WERI-Rb-1 (cell line): ENCODE measurements at regions not wholly inside any gene's neighbourhood (a gene's known extent, or its start where the extent isn't known, plus 50 kb on each side); places are given as distances from the start of the nearest gene placed in this dataset.
"Not testable (repeated sequence)": the region's sequence is repeated elsewhere in the genome, so short reads cannot be mapped to it uniquely, and the experiment has no call there.

ENCODE experiments used
- DNase-seq: peaks from one replicate; pipeline ENCODE4 v3.0.0-alpha.2; 2020
- H3K27ac ChIP-seq: fragments of 250-450 bp; sonication (Bioruptor Pico); 2 replicates; pipeline ENCODE4 v1.5.1; 2020; ENCODE audit warnings: mild to moderate bottlenecking, moderate library complexity
- H3K27me3 ChIP-seq: fragments of 250-450 bp; sonication (Bioruptor Pico); 2 replicates; pipeline ENCODE4 v1.5.1; 2021; ENCODE audit warnings: mild to moderate bottlenecking, low read depth, moderate library complexity; ENCODE audit not compliant: insufficient read depth, severe bottlenecking
- H3K36me3 ChIP-seq: fragments of 250-450 bp; sonication (Bioruptor Pico); 2 replicates; pipeline ENCODE4 v1.5.1; 2020; ENCODE audit warnings: mild to moderate bottlenecking, moderate library complexity
- H3K4me3 ChIP-seq: 2 replicates; pipeline ENCODE4 v1.5.1; 2011; ENCODE audit warnings: low read depth, mild to moderate bottlenecking, control low read depth, low read length
- H3K9me3 ChIP-seq: fragments of 250-450 bp; sonication (Bioruptor Pico); 2 replicates; pipeline ENCODE4 v1.5.1; 2021; ENCODE audit warnings: mild to moderate bottlenecking, moderate library complexity; ENCODE audit not compliant: severe bottlenecking
- TF ChIP-seq, protein P1 (sequence below): IDR thresholded peaks from 2 replicates; pipeline ENCODE4 v1.5.1; 2011; ENCODE audit warnings: low read depth, mild to moderate bottlenecking, control low read depth, inconsistent platforms, low read length

DNA sequence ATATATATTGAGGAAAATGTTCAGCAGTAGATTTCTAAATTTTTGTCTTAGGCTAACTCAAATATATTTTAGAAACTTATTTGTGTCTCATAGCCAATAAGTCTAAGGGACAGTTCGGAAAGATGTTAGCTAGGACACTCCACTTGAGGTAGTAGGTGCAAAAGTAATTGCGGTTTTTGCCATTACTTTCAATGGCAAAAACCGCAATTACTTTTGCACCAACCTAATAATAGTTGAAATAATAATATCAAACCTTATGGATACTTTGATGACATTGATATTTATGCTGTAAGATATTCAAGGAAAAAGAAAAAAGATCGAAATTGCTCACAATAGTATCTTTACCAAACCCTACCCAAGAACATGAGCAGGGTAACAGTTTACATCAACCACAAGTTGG lies 555.5 kb upstream of the ST8SIA4 start:
- Histone ChIP-seq H3K36me3 (no peaks in the 10 kb centered on the region), H3K27ac (no peak overlapping the region), H3K4me3 (no peak overlapping the region), H3K27me3 (no peaks in the 10 kb centered on the region), H3K9me3 (no peaks in the 10 kb centered on the region)
- DNase-seq: no peak
- TF ChIP-seq, protein P1, sequence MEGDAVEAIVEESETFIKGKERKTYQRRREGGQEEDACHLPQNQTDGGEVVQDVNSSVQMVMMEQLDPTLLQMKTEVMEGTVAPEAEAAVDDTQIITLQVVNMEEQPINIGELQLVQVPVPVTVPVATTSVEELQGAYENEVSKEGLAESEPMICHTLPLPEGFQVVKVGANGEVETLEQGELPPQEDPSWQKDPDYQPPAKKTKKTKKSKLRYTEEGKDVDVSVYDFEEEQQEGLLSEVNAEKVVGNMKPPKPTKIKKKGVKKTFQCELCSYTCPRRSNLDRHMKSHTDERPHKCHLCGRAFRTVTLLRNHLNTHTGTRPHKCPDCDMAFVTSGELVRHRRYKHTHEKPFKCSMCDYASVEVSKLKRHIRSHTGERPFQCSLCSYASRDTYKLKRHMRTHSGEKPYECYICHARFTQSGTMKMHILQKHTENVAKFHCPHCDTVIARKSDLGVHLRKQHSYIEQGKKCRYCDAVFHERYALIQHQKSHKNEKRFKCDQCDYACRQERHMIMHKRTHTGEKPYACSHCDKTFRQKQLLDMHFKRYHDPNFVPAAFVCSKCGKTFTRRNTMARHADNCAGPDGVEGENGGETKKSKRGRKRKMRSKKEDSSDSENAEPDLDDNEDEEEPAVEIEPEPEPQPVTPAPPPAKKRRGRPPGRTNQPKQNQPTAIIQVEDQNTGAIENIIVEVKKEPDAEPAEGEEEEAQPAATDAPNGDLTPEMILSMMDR: no peak

DNA sequence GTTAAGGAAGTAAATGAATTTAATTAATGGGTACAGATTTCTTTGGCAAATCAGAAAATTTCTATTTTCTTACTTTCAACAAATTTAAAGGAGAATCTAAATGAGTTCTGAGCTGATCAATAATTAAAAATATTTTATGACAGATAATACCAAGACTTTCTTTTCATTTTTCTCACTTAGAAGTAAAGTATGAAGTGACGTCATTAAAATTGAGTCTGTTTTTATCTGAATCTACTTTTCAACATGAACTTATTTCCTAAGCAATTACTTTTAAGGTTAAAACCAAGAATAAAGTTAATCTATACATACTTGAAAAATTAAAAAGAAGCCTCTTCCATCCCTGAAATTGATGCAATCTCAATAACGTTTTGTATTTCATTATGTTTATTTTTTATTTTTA lies 552.8 kb upstream of the ST8SIA4 start:
- Histone ChIP-seq H3K9me3 (no peaks in the 10 kb centered on the region), H3K4me3 (no peak overlapping the region), H3K27me3 (no peaks in the 10 kb centered on the region), H3K36me3 (no peaks in the 10 kb centered on the region), H3K27ac (no peak overlapping the region)
- TF ChIP-seq, protein P1: no peak
- DNase-seq: no peak

DNA sequence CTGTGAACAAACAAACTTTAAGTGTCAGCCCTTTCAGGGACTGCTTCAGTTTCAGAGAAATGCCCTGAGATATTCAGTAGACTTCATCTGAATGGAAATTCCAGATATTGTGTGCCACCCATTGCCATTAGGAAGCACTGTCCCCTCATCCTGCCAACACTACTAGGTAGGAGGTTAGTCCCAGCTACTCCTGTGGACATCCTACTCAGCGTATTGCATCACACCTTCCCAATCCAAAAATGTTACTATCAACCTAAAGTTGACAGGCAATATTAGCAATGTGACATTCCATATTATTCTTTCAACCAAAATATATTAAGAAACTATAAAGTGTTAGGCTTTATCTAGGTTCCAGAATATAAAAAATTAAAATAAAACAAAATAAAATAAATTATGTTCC lies 552.0 kb upstream of the ST8SIA4 start:
- no peak overlapping the region for H3K27ac ChIP-seq
- no peaks in the 10 kb centered on the region for H3K9me3 ChIP-seq
- no peaks in the 10 kb centered on the region for H3K27me3 ChIP-seq
- H3K36me3 ChIP-seq: no peaks in the 10 kb centered on the region
- no peak overlapping the region for H3K4me3 ChIP-seq
- DNase-seq: no peak
- TF ChIP-seq, protein P1: no peak

DNA sequence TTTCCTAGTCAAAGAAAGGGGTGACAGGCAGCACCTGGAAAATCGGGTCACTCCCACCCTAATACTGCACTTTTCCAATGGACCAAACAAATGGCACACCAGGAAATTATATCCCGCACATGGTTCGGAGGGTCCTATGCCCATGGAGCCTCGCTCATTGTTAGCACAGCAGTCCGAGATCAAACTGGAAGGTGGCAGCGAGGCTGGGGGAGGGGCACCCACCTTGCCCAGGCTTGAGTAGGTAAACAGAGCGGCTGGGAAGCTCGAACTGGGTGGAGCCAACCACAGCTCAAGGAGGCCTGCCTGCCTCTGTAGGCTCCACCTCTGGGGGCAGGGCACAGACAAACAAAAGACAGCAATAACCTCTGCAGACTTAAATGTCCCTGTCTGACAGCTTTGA lies 539.2 kb upstream of the ST8SIA4 start:
- H3K4me3 ChIP-seq, DNase-seq, H3K36me3 ChIP-seq, H3K27me3 ChIP-seq, H3K9me3 ChIP-seq, H3K27ac ChIP-seq: not testable (repeated sequence)

- H3K36me3 ChIP-seq: no peaks in the 10 kb centered on the region
- no peak overlapping the region for H3K4me3 ChIP-seq
- no peaks in the 10 kb centered on the region for H3K27me3 ChIP-seq
- no peak overlapping the region for H3K27ac ChIP-seq
- no peaks in the 10 kb centered on the region for H3K9me3 ChIP-seq
- no peak for DNase-seq
- TF ChIP-seq, protein P1: no peak
These were observed 537.1 kb upstream of the ST8SIA4 start for GRCh38 chr5:101440173-101440572.

DNA sequence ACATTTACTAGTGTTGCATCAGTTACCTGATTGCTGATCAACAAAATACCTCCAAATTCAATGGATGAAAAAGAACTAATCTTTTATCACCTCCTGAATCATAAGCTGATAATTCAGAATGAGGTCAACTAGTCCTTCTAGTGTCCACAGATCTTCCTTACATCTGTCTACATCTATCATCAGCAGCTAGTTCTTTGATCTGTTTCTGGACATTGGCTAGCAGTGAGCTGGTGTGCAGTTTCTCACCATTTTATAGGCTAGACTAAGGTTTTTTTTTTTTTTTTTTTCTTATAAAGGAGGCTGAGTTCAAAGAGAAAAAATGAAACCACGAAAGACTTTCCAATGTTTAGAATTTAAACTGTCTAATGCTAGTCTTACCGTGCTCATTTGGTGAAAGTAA lies 534.3 kb upstream of the ST8SIA4 start:
- H3K9me3 ChIP-seq: no peaks in the 10 kb centered on the region
- no peak for DNase-seq
- H3K27me3 ChIP-seq: no peaks in the 10 kb centered on the region
- H3K27ac ChIP-seq: no peak overlapping the region
- no peak overlapping the region for H3K4me3 ChIP-seq
- TF ChIP-seq, protein P1: no peak
- no peaks in the 10 kb centered on the region for H3K36me3 ChIP-seq
